H9 (cell line): ENCODE measurements at regions not wholly inside any gene's neighbourhood (a gene's known extent, or its start where the extent isn't known, plus 50 kb on each side); places are given as distances from the start of the nearest gene placed in this dataset.

Experiments used
- DNase-seq: peaks from one replicate; pipeline ENCODE4 v3.0.0-alpha.2; 2017
- H2AFZ ChIP-seq: one replicate; pipeline ENCODE4 v1.6.1; 2013; ENCODE audit warnings: mild to moderate bottlenecking, low read length, control low read depth, moderate library complexity
- H2AK5ac ChIP-seq: 2 replicates; pipeline ENCODE4 v1.6.1; 2013; ENCODE audit warnings: low read length, control low read depth, mixed read lengths; ENCODE audit not compliant: insufficient read length
- H2BK120ac ChIP-seq: one replicate; pipeline ENCODE4 v1.6.1; 2013; ENCODE audit warnings: low read depth, mild to moderate bottlenecking, low read length, control low read depth, inconsistent platforms; ENCODE audit not compliant: poor library complexity, severe bottlenecking
- H2BK12ac ChIP-seq: 2 replicates; pipeline ENCODE4 v1.6.1; 2013; ENCODE audit warnings: low read length, control low read depth, mixed read lengths, low read depth; ENCODE audit not compliant: insufficient read length
- H2BK15ac ChIP-seq: 2 replicates; pipeline ENCODE4 v1.6.1; 2013; ENCODE audit warnings: low read depth, low read length, control low read depth
- H2BK20ac ChIP-seq: one replicate; pipeline ENCODE4 v1.6.1; 2013; ENCODE audit warnings: low read depth, mild to moderate bottlenecking, low read length, control low read depth, inconsistent platforms; ENCODE audit not compliant: poor library complexity, severe bottlenecking
- H2BK5ac ChIP-seq: 2 replicates; pipeline ENCODE4 v1.6.1; 2013; ENCODE audit warnings: low read length, control low read depth, mixed read lengths; ENCODE audit not compliant: insufficient read length
- H3K14ac ChIP-seq: 2 replicates; pipeline ENCODE4 v1.6.1; 2013; ENCODE audit warnings: low read length, control low read depth; ENCODE audit not compliant: insufficient read depth
- H3K18ac ChIP-seq: 2 replicates; pipeline ENCODE4 v1.6.1; 2013; ENCODE audit warnings: low read depth, mild to moderate bottlenecking, mixed read lengths, low read length, control low read depth; ENCODE audit not compliant: insufficient read length
- H3K23ac ChIP-seq: 2 replicates; pipeline ENCODE4 v1.6.1; 2013; ENCODE audit warnings: low read length, control low read depth, mixed read lengths, low read depth; ENCODE audit not compliant: insufficient read length
- H3K23me2 ChIP-seq: 2 replicates; pipeline ENCODE4 v1.6.1; 2013; ENCODE audit warnings: low read depth, mild to moderate bottlenecking, mixed read lengths, low read length, control low read depth; ENCODE audit not compliant: insufficient read length, poor library complexity, severe bottlenecking
- H3K27ac ChIP-seq: 2 replicates; pipeline ENCODE4 v1.5.1; 2013; ENCODE audit warnings: low read length, control low read depth, mixed read lengths, low read depth; ENCODE audit not compliant: insufficient read length
- H3K27me3 ChIP-seq: 2 replicates; pipeline ENCODE4 v1.6.1; 2013; ENCODE audit warnings: low read length, control low read depth, inconsistent platforms; ENCODE audit not compliant: insufficient read depth
- H3K4ac ChIP-seq: 2 replicates; pipeline ENCODE4 v1.6.1; 2013; ENCODE audit warnings: low read depth, mild to moderate bottlenecking, control low read depth, inconsistent platforms, low read length, moderate library complexity
- H3K4me1 ChIP-seq: 2 replicates; pipeline ENCODE4 v1.6.1; 2013; ENCODE audit warnings: low read length, control low read depth, inconsistent platforms; ENCODE audit not compliant: insufficient read depth
- H3K4me2 ChIP-seq: 2 replicates; pipeline ENCODE4 v1.6.1; 2013; ENCODE audit warnings: low read length, control low read depth, mixed read lengths; ENCODE audit not compliant: insufficient read length, insufficient read depth
- H3K56ac ChIP-seq: 2 replicates; pipeline ENCODE4 v1.6.1; 2013; ENCODE audit warnings: low read depth, mild to moderate bottlenecking, mixed read lengths, low read length, control low read depth; ENCODE audit not compliant: insufficient read length
- H3K79me1 ChIP-seq: 2 replicates; pipeline ENCODE4 v1.6.1; 2013; ENCODE audit warnings: low read depth, mild to moderate bottlenecking, moderate library complexity, low read length, control low read depth, inconsistent platforms; ENCODE audit not compliant: insufficient read depth, poor library complexity, severe bottlenecking
- H3K79me2 ChIP-seq: 2 replicates; pipeline ENCODE4 v1.6.1; 2013; ENCODE audit warnings: low read length, control low read depth, inconsistent platforms; ENCODE audit not compliant: insufficient read depth
- H3K9ac ChIP-seq: 2 replicates; pipeline ENCODE4 v1.6.1; 2013; ENCODE audit warnings: low read length, control low read depth, mixed read lengths; ENCODE audit not compliant: insufficient read length; ENCODE audit errors: extremely low read depth
- H3K9me3 ChIP-seq: one replicate; pipeline ENCODE4 v1.6.1; 2013; ENCODE audit warnings: low read depth, low read length, inconsistent platforms; ENCODE audit not compliant: control insufficient read depth
- H3T11ph ChIP-seq: one replicate; pipeline ENCODE4 v1.6.1; 2013; ENCODE audit warnings: mild to moderate bottlenecking, low read length, control low read depth, inconsistent platforms
- H4K20me1 ChIP-seq: one replicate; pipeline ENCODE4 v1.6.1; 2013; ENCODE audit not compliant: control insufficient read depth, insufficient read length, insufficient read depth
- H4K5ac ChIP-seq: 2 replicates; pipeline ENCODE4 v1.6.1; 2013; ENCODE audit warnings: low read depth, mild to moderate bottlenecking, mixed read lengths, low read length, control low read depth; ENCODE audit not compliant: insufficient read length
- H4K8ac ChIP-seq: replicated peaks from 2 replicates; pipeline ENCODE4 v1.6.1; 2013; ENCODE audit warnings: low read length, control low read depth, mixed read lengths, low read depth; ENCODE audit not compliant: insufficient read length
- H4K91ac ChIP-seq: 2 replicates; pipeline ENCODE4 v1.6.1; 2013; ENCODE audit warnings: low read depth, mild to moderate bottlenecking, moderate library complexity, mixed read lengths, low read length, control low read depth; ENCODE audit not compliant: insufficient read length
- H3K27ac Mint-ChIP-seq, 3 experiments: 2 replicates in 2 of 3; 3 replicates in 1 of 3; pipeline ENCODE4 v1.8.0; 2020 to 2021; ENCODE audit warnings: mixed read lengths in 3 of 3, mild to moderate bottlenecking in 1 of 3, moderate library complexity in 1 of 3
- H3K27me3 Mint-ChIP-seq: 2 replicates; pipeline ENCODE4 v1.8.0; 2021; ENCODE audit warnings: low read depth, mild to moderate bottlenecking, moderate library complexity, mixed read lengths
- H3K36me3 Mint-ChIP-seq, 3 experiments: 2 replicates in 2 of 3; 3 replicates in 1 of 3; pipeline ENCODE4 v1.8.0; 2020 to 2021; ENCODE audit warnings: low read depth in 3 of 3, mixed read lengths in 3 of 3; ENCODE audit not compliant: insufficient read depth in 1 of 3
- H3K4me1 Mint-ChIP-seq, 2 experiments: 2 replicates each; pipeline ENCODE4 v1.8.0; 2020; ENCODE audit warnings: mixed read lengths in 2 of 2
- H3K4me3 Mint-ChIP-seq, 2 experiments: 2 replicates in 1 of 2; 3 replicates in 1 of 2; pipeline ENCODE4 v1.8.0; 2020 to 2021; ENCODE audit warnings: mild to moderate bottlenecking in 2 of 2, mixed read lengths in 2 of 2, moderate library complexity in 1 of 2
- H3K9me3 Mint-ChIP-seq, 2 experiments: 2 replicates in 1 of 2; 3 replicates in 1 of 2; pipeline ENCODE4 v1.8.0; 2020; ENCODE audit warnings: mild to moderate bottlenecking in 2 of 2, mixed read lengths in 2 of 2, moderate library complexity in 1 of 2
- CTCF ChIP-seq: fragments of 200-600 bp; sonication (generic); conservative IDR thresholded peaks from 3 replicates; pipeline ENCODE4 v1.8.0; 2021; ENCODE audit warnings: antibody characterized with exemption, mild to moderate bottlenecking
- WGBS: extraction: QIAGEN DNeasy Blood & Tissue Kit; methylation state at CpG from one replicate; pipeline ENCODE4 v1.1.7; 2013; ENCODE audit warnings: missing lambda C conversion rate, low lambda C conversion rate, mixed read lengths; ENCODE audit not compliant: insufficient read length; ENCODE audit errors: extremely low coverage; 5-methylcytosine and 5-hydroxymethylcytosine counted together

- H3K9me3 Mint-ChIP-seq, result peaks cover 67 to 76% of the 10 kb centered on the region in 2 experiments
- peaks cover 0 to 32% (median 8%) of the 10 kb centered on the region in 3 experiments; a peak in 5 of 7 replicates for H3K36me3 Mint-ChIP-seq
- no peak overlapping the region for H3K18ac ChIP-seq
These were observed 1046.0 kb downstream of the MRPL39 start for GRCh38 chr21:24561291-24561690.

More at GRCh38 chr21:24561291-24561690, 1046.0 kb downstream of the MRPL39 start:
- Histone ChIP-seq H3K27me3 (no peaks in the 10 kb centered on the region), H2AFZ (no peak overlapping the region), H2BK12ac (no peak overlapping the region), H3K23ac (no peak overlapping the region), H3K9me3 (no peaks in the 10 kb centered on the region), H3K79me2 (no peaks in the 10 kb centered on the region), H2BK5ac (no peak overlapping the region), H3K9ac (no peak overlapping the region), H2AK5ac (no peak overlapping the region), H3T11ph (no peak overlapping the region), H3K79me1 (no peaks in the 10 kb centered on the region), H2BK120ac (no peak overlapping the region), H2BK20ac (no peak overlapping the region), H3K23me2 (no peaks in the 10 kb centered on the region), H3K4ac (no peak overlapping the region), H4K5ac (no peak overlapping the region), H3K4me1 (no peaks in the 10 kb centered on the region), H4K91ac (no peak overlapping the region), H3K56ac (no peak overlapping the region), H2BK15ac (no peak overlapping the region), H4K8ac (no peak overlapping the region), H3K4me2 (no peak overlapping the region), H3K14ac (no peak overlapping the region), H4K20me1 (no peaks in the 10 kb centered on the region), H3K27ac (no peak overlapping the region)
- Mint-ChIP-seq H3K27ac (no peak overlapping the region), H3K4me3 (no peak overlapping the region), H3K27me3 (no peaks in the 10 kb centered on the region), H3K4me1 (no peaks in the 10 kb centered on the region)
- no peak for TF ChIP-seq CTCF
- no CpG with 5 or more reads among the region's 5 CpGs for WGBS
- no peak for DNase-seq
